ENCODE measurements at regions not wholly inside any gene's neighbourhood (a gene's known extent, or its start where the extent isn't known, plus 50 kb on each side); places are given as distances from the start of the nearest gene placed in this dataset.

- intact Hi-C loops (cut with DNase I) = no loop called here
- H3K27ac ChIP-seq = no peak overlapping the region
- H3K4me1 ChIP-seq (ENCODE audit: insufficient read depth) = no peaks in the 10 kb centered on the region
- DNase-seq = no peak
- no peaks in the 10 kb centered on the region for H3K36me3 ChIP-seq
- TF ChIP-seq CTCF (IDR thresholded peaks at IDR 0.05) (no peak), POLR2A (IDR thresholded peaks at IDR 0.05) (no peak), EP300 (IDR thresholded peaks at IDR 0.05) (no peak)
- 92 to 96% (median 92%) methylated on average over 7 of the region's 7 CpGs for WGBS, 3 donors
- H3K9me3 ChIP-seq = no peaks in the 10 kb centered on the region
- H3K4me3 ChIP-seq = no peak overlapping the region
- H3K27me3 ChIP-seq = no peaks in the 10 kb centered on the region
Observed at GRCh38 chr4:125010796-125011503, 298.4 kb upstream of the ANKRD50 start.

- H3K4me1 ChIP-seq (ENCODE audit: insufficient read depth) = no peaks in the 10 kb centered on the region
- H3K36me3 ChIP-seq = no peaks in the 10 kb centered on the region
- H3K9me3 ChIP-seq = no peaks in the 10 kb centered on the region
- DNase-seq = no peak
- intact Hi-C loops (cut with DNase I) = no loop called here
- 70 to 85% (median 81%) methylated on average over 1 of the region's 1 CpG for WGBS, 3 donors
- H3K27me3 ChIP-seq = no peaks in the 10 kb centered on the region
- no peak overlapping the region for H3K4me3 ChIP-seq
- TF ChIP-seq EP300 (IDR thresholded peaks at IDR 0.05) (no peak), CTCF (IDR thresholded peaks at IDR 0.05) (no peak), POLR2A (IDR thresholded peaks at IDR 0.05) (no peak)
- no peak overlapping the region for H3K27ac ChIP-seq
Observed at GRCh38 chr4:125008676-125009075, 296.1 kb upstream of the ANKRD50 start.

DNA sequence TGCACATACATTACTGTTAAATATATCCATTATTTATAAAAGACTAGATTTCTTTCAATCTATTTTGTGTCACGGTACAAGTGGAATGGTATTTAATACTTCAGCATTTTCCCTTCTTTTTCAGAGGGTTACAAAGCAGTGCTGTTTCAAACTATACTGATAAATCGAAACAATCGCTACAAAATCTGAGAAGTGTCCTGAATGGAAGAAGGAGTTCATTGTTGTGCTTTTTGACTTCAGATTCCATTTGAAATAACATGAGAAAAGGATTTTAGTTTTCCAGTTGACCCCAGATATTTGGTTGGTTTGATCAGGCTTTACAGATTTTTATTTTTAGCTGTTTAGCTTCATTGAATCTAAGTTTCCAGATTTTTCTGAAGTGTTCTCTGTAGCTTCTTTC, 292.1 kb upstream of the ANKRD50 start:
- TF ChIP-seq EP300 (IDR thresholded peaks at IDR 0.05) (no peak), POLR2A (IDR thresholded peaks at IDR 0.05) (no peak), CTCF (IDR thresholded peaks at IDR 0.05) (no peak)
- 94 to 96% (median 96%) methylated on average over 3 of the region's 3 CpGs for WGBS, 3 donors
- Histone ChIP-seq H3K27ac (no peak overlapping the region), H3K4me1 (ENCODE audit: insufficient read depth) (no peaks in the 10 kb centered on the region), H3K4me3 (no peak overlapping the region), H3K36me3 (no peaks in the 10 kb centered on the region), H3K27me3 (no peaks in the 10 kb centered on the region), H3K9me3 (no peaks in the 10 kb centered on the region)
- DNase-seq = no peak
- intact Hi-C loops (cut with DNase I) = no loop called here

DNA sequence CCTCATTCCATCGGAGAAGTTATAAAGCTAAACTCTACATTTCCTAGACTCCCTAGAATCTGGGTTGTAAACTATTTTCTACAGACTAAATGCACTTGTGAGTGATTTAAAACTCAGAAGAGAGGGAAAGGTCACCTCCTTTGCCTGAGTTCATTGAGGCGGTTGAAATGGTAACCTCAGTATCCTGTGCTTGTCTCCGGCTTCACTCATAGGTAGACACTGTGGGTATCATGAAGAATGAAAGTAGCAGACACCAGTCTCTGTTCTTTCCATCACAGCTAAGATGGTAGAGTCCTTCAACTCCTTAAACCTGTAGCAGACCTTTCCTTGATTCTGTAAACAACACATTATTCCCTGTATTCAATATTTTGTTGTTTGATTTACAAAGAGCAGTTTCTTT, 291.3 kb upstream of the ANKRD50 start:
- 85 to 92% (median 88%) methylated on average over 3 of the region's 3 CpGs for WGBS, 3 donors
- no peak for TF ChIP-seq CTCF (IDR thresholded peaks at IDR 0.05)
- TF ChIP-seq POLR2A (IDR thresholded peaks at IDR 0.05) = no peak
- no peak for TF ChIP-seq EP300 (IDR thresholded peaks at IDR 0.05)
- no peaks in the 10 kb centered on the region for H3K27me3 ChIP-seq
- no peak overlapping the region for H3K4me3 ChIP-seq
- H3K36me3 ChIP-seq = no peaks in the 10 kb centered on the region
- no peaks in the 10 kb centered on the region for H3K4me1 ChIP-seq (ENCODE audit: insufficient read depth)
- DNase-seq = no peak
- no peaks in the 10 kb centered on the region for H3K9me3 ChIP-seq
- intact Hi-C loops (cut with DNase I) = no loop called here
- no peak overlapping the region for H3K27ac ChIP-seq
